Liver (tissue), 8 donors: ENCODE measurements at regions not wholly inside any gene's neighbourhood (a gene's known extent, or its start where the extent isn't known, plus 50 kb on each side); places are given as distances from the start of the nearest gene placed in this dataset.

Source experiments
- DNase-seq: peaks from one replicate; pipeline ENCODE4 v3.0.0-alpha.2; 2017; ENCODE audit warnings: low spot score
- H3K27ac ChIP-seq, 2 donors: one replicate each; pipeline ENCODE4 v1.7.0; 2013; ENCODE audit warnings: inconsistent platforms in 2 of 2, low read length in 2 of 2, control low read depth in 1 of 2, low read depth in 1 of 2, mild to moderate bottlenecking in 1 of 2
- H3K27me3 ChIP-seq, 4 donors: one replicate each; pipeline versions ENCODE4 v1.6.1 to v1.7.0; 2013; ENCODE audit warnings: low read length in 3 of 4, inconsistent platforms in 1 of 4, mild to moderate bottlenecking in 1 of 4, moderate library complexity in 1 of 4; ENCODE audit not compliant: control insufficient read depth in 4 of 4, insufficient read depth in 4 of 4
- H3K36me3 ChIP-seq, 4 donors: one replicate each; pipeline versions ENCODE4 v1.6.1 to v1.7.0; 2013; ENCODE audit warnings: low read length in 3 of 4, mild to moderate bottlenecking in 3 of 4, low read depth in 1 of 4, moderate library complexity in 1 of 4; ENCODE audit not compliant: control insufficient read depth in 4 of 4, insufficient read depth in 3 of 4
- H3K4me1 ChIP-seq, 4 donors: one replicate each; pipeline versions ENCODE4 v1.6.1 to v1.7.0; 2013; ENCODE audit warnings: low read length in 3 of 4, mild to moderate bottlenecking in 3 of 4, moderate library complexity in 1 of 4; ENCODE audit not compliant: control insufficient read depth in 4 of 4, insufficient read depth in 4 of 4
- H3K4me3 ChIP-seq, 3 donors: one replicate each; pipeline versions ENCODE4 v1.6.1 to v1.7.0; 2013; ENCODE audit warnings: low read length in 3 of 3, control low read depth in 1 of 3, low read depth in 1 of 3, mild to moderate bottlenecking in 1 of 3
- H3K9ac ChIP-seq, 2 donors: one replicate each; pipeline ENCODE4 v1.7.0; 2013; ENCODE audit warnings: low read length in 2 of 2, mild to moderate bottlenecking in 2 of 2, moderate library complexity in 2 of 2, control low read depth in 1 of 2, low read depth in 1 of 2
- H3K9me3 ChIP-seq, 4 donors: one replicate each; pipeline versions ENCODE4 v1.6.1 to v1.7.0; 2013; ENCODE audit warnings: low read length in 3 of 4; ENCODE audit not compliant: control insufficient read depth in 4 of 4
- EGR1 ChIP-seq, 2 donors: IDR thresholded peaks; 2 replicates each; pipeline ENCODE4 v1.6.1; 2016 to 2018; ENCODE audit warnings: antibody characterized with exemption in 2 of 2, low read depth in 2 of 2
- FOXA1 ChIP-seq: IDR thresholded peaks from 2 replicates; pipeline ENCODE4 v1.6.1; 2016; ENCODE audit warnings: antibody characterized with exemption
- FOXA2 ChIP-seq: IDR thresholded peaks from 2 replicates; pipeline ENCODE4 v1.6.1; 2016; ENCODE audit warnings: antibody characterized with exemption
- GABPA ChIP-seq, 2 donors: IDR thresholded peaks in 1 of 2; conservative IDR thresholded peaks in 1 of 2; 2 replicates each; pipeline ENCODE4 v1.6.1; 2016; ENCODE audit warnings: antibody characterized with exemption in 2 of 2, mild to moderate bottlenecking in 1 of 2, moderate library complexity in 1 of 2
- HNF4A ChIP-seq, 2 donors: conservative IDR thresholded peaks; 2 replicates each; pipeline ENCODE4 v1.6.1; 2016; ENCODE audit warnings: antibody characterized with exemption in 2 of 2, mild to moderate bottlenecking in 2 of 2
- HNF4G ChIP-seq: IDR thresholded peaks from 2 replicates; pipeline ENCODE4 v1.6.1; 2016; ENCODE audit warnings: antibody characterized with exemption
- JUND ChIP-seq, 2 donors: IDR thresholded peaks; 2 replicates each; pipeline ENCODE4 v1.6.1; 2016; ENCODE audit warnings: antibody characterized with exemption in 2 of 2
- RAD21 ChIP-seq, 2 donors: IDR thresholded peaks; 2 replicates each; pipeline ENCODE4 v1.6.1; 2016; ENCODE audit warnings: antibody characterized with exemption in 2 of 2, mild to moderate bottlenecking in 2 of 2
- RXRA ChIP-seq, 2 donors: IDR thresholded peaks; 2 replicates each; pipeline ENCODE4 v1.6.1; 2017 to 2018; ENCODE audit warnings: antibody characterized with exemption in 2 of 2, mild to moderate bottlenecking in 1 of 2
- SP1 ChIP-seq: IDR thresholded peaks from 2 replicates; pipeline ENCODE4 v1.6.1; 2018; ENCODE audit warnings: antibody characterized with exemption, mild to moderate bottlenecking
- TAF1 ChIP-seq: conservative IDR thresholded peaks from 2 replicates; pipeline ENCODE4 v1.6.1; 2016; ENCODE audit warnings: antibody characterized with exemption, mild to moderate bottlenecking
- YY1 ChIP-seq: IDR thresholded peaks from 2 replicates; pipeline ENCODE4 v1.6.1; 2016; ENCODE audit warnings: antibody characterized with exemption, mild to moderate bottlenecking
- WGBS: extraction: QIAGEN DNeasy Blood & Tissue Kit; methylation state at CpG from one replicate; pipeline ENCODE4 v1.1.7; 2013; 5-methylcytosine and 5-hydroxymethylcytosine counted together
- TF ChIP-seq, protein P1 (sequence below): IDR thresholded peaks from 2 replicates; pipeline ENCODE4 v1.6.1; 2016; ENCODE audit warnings: antibody characterized with exemption
- TF ChIP-seq, protein P2 (sequence below): IDR thresholded peaks from 2 replicates; pipeline ENCODE4 v1.6.1; 2016; ENCODE audit warnings: antibody characterized with exemption
- TF ChIP-seq, protein P3 (sequence below): fragments of 150-350 bp; IDR thresholded peaks from 2 replicates; pipeline ENCODE4 v1.5.1; 2017; ENCODE audit warnings: improper control_type of control experiment, low read depth, low read length; ENCODE audit not compliant: missing input control
- TF ChIP-seq, protein P4 (sequence below): IDR thresholded peaks from 2 replicates; pipeline ENCODE4 v1.6.1; 2016; ENCODE audit warnings: antibody characterized with exemption, mild to moderate bottlenecking
- TF ChIP-seq, protein P5 (sequence below): IDR thresholded peaks from 2 replicates; pipeline ENCODE4 v1.6.1; 2016; ENCODE audit warnings: antibody characterized with exemption
- donor health status: healthy.
- donor health status: healthy.
- donor health status: healthy.
- donor health status: healthy.
- donor health status: healthy.

DNA sequence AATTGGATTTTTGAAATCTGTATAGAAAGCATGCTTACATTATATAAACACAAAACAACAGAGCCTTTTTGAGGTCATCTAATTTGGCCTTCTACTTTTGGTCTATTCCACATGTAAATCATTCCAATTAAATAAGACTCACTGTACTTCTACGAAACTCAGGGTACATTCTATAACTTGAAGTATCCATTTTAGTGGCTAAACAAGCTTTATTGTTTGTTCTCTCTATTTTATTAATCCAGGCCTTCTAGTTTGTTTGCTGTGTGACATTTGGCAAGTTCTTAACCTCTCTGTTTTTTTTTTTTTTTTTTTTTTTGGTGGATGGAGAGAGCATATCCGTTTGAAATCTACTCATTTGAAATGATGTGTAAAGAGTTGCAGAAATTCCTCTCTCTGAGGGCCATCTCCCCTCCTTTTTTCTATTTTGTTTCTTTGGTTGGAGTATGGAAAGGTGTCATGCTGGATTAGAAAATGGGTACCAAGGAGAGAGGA, 58.1 kb upstream of the C12orf71 start:
- no peaks in the 10 kb centered on the region for H3K27me3 ChIP-seq
- H3K4me3 ChIP-seq, result no peak overlapping the region
- no peak for DNase-seq
- no peaks in the 10 kb centered on the region for H3K36me3 ChIP-seq
- no peaks in the 10 kb centered on the region for H3K9me3 ChIP-seq
- WGBS, result 68% methylated on average over 2 of the region's 2 CpGs
- no peak for TF ChIP-seq JUND (IDR thresholded peaks at IDR 0.05)
- TF ChIP-seq RAD21 (IDR thresholded peaks at IDR 0.05), result no peak
- TF ChIP-seq TAF1, result no peak
- TF ChIP-seq FOXA2, result no peak
- TF ChIP-seq, protein P1, sequence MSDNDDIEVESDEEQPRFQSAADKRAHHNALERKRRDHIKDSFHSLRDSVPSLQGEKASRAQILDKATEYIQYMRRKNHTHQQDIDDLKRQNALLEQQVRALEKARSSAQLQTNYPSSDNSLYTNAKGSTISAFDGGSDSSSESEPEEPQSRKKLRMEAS, result no peak
- TF ChIP-seq, protein P2, sequence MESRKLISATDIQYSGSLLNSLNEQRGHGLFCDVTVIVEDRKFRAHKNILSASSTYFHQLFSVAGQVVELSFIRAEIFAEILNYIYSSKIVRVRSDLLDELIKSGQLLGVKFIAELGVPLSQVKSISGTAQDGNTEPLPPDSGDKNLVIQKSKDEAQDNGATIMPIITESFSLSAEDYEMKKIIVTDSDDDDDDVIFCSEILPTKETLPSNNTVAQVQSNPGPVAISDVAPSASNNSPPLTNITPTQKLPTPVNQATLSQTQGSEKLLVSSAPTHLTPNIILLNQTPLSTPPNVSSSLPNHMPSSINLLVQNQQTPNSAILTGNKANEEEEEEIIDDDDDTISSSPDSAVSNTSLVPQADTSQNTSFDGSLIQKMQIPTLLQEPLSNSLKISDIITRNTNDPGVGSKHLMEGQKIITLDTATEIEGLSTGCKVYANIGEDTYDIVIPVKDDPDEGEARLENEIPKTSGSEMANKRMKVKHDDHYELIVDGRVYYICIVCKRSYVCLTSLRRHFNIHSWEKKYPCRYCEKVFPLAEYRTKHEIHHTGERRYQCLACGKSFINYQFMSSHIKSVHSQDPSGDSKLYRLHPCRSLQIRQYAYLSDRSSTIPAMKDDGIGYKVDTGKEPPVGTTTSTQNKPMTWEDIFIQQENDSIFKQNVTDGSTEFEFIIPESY, result no peak
- TF ChIP-seq HNF4G, result no peak
- TF ChIP-seq RXRA (IDR thresholded peaks at IDR 0.05), result no peak
- TF ChIP-seq, protein P3, sequence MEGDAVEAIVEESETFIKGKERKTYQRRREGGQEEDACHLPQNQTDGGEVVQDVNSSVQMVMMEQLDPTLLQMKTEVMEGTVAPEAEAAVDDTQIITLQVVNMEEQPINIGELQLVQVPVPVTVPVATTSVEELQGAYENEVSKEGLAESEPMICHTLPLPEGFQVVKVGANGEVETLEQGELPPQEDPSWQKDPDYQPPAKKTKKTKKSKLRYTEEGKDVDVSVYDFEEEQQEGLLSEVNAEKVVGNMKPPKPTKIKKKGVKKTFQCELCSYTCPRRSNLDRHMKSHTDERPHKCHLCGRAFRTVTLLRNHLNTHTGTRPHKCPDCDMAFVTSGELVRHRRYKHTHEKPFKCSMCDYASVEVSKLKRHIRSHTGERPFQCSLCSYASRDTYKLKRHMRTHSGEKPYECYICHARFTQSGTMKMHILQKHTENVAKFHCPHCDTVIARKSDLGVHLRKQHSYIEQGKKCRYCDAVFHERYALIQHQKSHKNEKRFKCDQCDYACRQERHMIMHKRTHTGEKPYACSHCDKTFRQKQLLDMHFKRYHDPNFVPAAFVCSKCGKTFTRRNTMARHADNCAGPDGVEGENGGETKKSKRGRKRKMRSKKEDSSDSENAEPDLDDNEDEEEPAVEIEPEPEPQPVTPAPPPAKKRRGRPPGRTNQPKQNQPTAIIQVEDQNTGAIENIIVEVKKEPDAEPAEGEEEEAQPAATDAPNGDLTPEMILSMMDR, result no peak
- TF ChIP-seq YY1, result no peak
- TF ChIP-seq EGR1 (IDR thresholded peaks at IDR 0.05; ENCODE audit: low read depth in 2 of 2), result no peak
- TF ChIP-seq SP1, result no peak
- TF ChIP-seq, protein P4, sequence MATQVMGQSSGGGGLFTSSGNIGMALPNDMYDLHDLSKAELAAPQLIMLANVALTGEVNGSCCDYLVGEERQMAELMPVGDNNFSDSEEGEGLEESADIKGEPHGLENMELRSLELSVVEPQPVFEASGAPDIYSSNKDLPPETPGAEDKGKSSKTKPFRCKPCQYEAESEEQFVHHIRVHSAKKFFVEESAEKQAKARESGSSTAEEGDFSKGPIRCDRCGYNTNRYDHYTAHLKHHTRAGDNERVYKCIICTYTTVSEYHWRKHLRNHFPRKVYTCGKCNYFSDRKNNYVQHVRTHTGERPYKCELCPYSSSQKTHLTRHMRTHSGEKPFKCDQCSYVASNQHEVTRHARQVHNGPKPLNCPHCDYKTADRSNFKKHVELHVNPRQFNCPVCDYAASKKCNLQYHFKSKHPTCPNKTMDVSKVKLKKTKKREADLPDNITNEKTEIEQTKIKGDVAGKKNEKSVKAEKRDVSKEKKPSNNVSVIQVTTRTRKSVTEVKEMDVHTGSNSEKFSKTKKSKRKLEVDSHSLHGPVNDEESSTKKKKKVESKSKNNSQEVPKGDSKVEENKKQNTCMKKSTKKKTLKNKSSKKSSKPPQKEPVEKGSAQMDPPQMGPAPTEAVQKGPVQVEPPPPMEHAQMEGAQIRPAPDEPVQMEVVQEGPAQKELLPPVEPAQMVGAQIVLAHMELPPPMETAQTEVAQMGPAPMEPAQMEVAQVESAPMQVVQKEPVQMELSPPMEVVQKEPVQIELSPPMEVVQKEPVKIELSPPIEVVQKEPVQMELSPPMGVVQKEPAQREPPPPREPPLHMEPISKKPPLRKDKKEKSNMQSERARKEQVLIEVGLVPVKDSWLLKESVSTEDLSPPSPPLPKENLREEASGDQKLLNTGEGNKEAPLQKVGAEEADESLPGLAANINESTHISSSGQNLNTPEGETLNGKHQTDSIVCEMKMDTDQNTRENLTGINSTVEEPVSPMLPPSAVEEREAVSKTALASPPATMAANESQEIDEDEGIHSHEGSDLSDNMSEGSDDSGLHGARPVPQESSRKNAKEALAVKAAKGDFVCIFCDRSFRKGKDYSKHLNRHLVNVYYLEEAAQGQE, result no peak
- TF ChIP-seq HNF4A (conservative IDR thresholded peaks at IDR 0.05), result no peak
- TF ChIP-seq GABPA (IDR thresholded peaks at IDR 0.05 in 1 of 2, conservative IDR thresholded peaks at IDR 0.05 in 1 of 2), result no peak
- H3K27ac ChIP-seq, result no peak overlapping the region
- H3K4me1 ChIP-seq, result no peaks in the 10 kb centered on the region
- no peak overlapping the region for H3K9ac ChIP-seq

DNA sequence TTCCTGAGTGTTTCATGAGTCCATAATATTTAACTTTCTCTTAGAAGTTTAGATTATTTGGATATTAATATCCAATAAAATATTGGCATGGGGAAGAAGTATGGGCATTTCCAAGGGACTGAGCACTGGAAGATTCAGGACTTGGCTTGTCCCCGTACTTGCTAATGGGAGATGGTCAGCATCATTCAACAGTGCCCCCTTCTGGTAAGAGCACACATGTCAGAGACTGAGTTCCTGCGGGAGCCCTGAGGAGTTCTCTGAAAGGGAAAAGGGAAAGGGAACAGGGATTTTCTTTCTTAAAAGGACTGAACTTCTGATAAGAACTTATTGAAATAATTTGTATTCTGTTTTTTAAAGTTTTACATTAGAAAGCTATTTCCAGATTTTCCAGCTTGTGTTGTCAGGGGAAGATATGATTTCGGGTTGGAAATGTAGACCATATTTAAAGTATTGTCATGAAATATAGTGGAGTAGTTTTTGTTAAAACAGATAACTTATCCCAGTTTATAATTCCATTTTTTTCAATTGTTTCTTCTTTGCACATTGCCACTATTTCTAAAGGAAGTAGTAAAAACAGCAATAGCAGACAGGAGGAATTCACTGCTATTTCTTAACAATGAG, 59.8 kb upstream of the C12orf71 start:
- Histone ChIP-seq H3K36me3 (no peaks in the 10 kb centered on the region), H3K27ac (no peak overlapping the region), H3K9ac (no peak overlapping the region), H3K9me3 (no peaks in the 10 kb centered on the region), H3K4me1 (no peaks in the 10 kb centered on the region), H3K4me3 (no peak overlapping the region), H3K27me3 (no peaks in the 10 kb centered on the region)
- 33% methylated on average over 3 of the region's 3 CpGs for WGBS
- peak; percentile 46 for DNase-seq
- TF ChIP-seq, protein P2, result no peak
- no peak for TF ChIP-seq HNF4G
- TF ChIP-seq RXRA (IDR thresholded peaks at IDR 0.05), result no peak
- TF ChIP-seq FOXA1, result peak; percentile 24
- TF ChIP-seq, protein P5, sequence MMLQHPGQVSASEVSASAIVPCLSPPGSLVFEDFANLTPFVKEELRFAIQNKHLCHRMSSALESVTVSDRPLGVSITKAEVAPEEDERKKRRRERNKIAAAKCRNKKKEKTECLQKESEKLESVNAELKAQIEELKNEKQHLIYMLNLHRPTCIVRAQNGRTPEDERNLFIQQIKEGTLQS, result no peak
- TF ChIP-seq HNF4A (conservative IDR thresholded peaks at IDR 0.05), result peak in 1 of 2 donors; percentile 15
- no peak for TF ChIP-seq JUND (IDR thresholded peaks at IDR 0.05)
- no peak for TF ChIP-seq TAF1
- no peak for TF ChIP-seq FOXA2
- TF ChIP-seq EGR1 (IDR thresholded peaks at IDR 0.05; ENCODE audit: low read depth in 2 of 2), result no peak
- peak; percentile 84 to 91 for TF ChIP-seq RAD21 (IDR thresholded peaks at IDR 0.05)
- TF ChIP-seq, protein P4, result no peak
- TF ChIP-seq YY1, result no peak
